ENCODE measurements at regions not wholly inside any gene's neighbourhood (a gene's known extent, or its start where the extent isn't known, plus 50 kb on each side); places are given as distances from the start of the nearest gene placed in this dataset.

DNA sequence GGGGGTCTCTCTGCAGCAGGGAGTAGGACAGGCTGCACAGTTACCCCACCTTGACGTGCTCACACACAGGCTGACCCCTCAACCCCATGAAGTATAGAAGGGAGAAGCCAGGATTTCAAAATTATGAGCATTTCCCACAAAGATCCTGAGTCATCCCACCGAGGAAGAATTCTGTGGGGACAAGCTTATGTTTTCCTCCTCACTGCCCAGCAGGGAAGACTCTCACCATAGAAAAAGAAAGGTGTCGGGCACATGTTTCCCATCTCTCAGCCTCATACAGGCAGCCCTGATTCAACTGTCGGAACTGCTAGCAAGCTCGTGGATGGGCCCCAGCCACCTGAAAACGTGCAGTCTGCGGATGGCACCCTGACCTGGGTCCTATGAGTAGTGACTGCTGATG is 499.7 kb upstream of the MKI67 start:
- no peak for DNase-seq
- no peaks in the 10 kb centered on the region for H3K36me3 ChIP-seq
- ATAC-seq: no peak
- no peaks in the 10 kb centered on the region for H3K4me1 ChIP-seq
- intact Hi-C loops (cut with DNase I): no loop called here
- no peak for TF ChIP-seq POLR2A (IDR thresholded peaks at IDR 0.05)
- TF ChIP-seq, protein P1, sequence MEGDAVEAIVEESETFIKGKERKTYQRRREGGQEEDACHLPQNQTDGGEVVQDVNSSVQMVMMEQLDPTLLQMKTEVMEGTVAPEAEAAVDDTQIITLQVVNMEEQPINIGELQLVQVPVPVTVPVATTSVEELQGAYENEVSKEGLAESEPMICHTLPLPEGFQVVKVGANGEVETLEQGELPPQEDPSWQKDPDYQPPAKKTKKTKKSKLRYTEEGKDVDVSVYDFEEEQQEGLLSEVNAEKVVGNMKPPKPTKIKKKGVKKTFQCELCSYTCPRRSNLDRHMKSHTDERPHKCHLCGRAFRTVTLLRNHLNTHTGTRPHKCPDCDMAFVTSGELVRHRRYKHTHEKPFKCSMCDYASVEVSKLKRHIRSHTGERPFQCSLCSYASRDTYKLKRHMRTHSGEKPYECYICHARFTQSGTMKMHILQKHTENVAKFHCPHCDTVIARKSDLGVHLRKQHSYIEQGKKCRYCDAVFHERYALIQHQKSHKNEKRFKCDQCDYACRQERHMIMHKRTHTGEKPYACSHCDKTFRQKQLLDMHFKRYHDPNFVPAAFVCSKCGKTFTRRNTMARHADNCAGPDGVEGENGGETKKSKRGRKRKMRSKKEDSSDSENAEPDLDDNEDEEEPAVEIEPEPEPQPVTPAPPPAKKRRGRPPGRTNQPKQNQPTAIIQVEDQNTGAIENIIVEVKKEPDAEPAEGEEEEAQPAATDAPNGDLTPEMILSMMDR (IDR thresholded peaks at IDR 0.05): no peak
- H3K9me3 ChIP-seq: no peaks in the 10 kb centered on the region
- H3K27ac ChIP-seq: no peak overlapping the region
- 80% methylated on average over 1 of the region's 7 CpGs for WGBS (ENCODE audit: insufficient coverage, low coverage, low lambda C conversion rate, missing lambda C conversion rate)
- no peaks in the 10 kb centered on the region for H3K27me3 ChIP-seq
- H3K4me3 ChIP-seq: no peak overlapping the region

DNA sequence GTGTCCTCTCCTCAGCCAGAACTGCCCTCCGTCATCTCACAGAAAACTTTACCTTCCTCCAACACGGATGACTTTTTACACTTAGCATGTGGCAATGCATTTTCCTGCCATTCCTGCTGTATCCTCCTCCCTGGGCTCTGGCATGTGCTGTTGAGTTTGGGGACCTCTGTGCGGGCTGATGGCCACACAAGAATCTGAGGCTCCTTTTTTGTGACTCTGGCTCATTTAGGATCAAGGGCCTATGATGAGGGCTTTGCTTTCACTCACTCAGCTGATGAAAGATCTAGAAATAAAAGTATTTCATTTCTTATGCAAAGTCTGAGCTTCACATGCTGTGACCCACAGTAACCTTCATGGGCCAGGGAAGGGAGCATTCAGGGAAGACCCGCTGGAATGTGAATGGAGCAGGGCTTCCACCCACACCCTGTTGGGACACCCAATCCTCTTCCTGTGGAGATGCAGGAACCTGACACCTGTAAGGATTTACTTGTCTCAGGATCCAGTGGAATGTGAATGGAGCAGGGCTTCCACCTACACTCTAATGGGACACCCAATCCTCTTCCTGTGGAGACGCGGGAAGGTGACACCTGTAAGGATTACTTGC is 500.3 kb upstream of the MKI67 start:
- Histone ChIP-seq H3K9me3 (no peaks in the 10 kb centered on the region), H3K4me3 (no peak overlapping the region), H3K4me1 (no peaks in the 10 kb centered on the region), H3K27me3 (no peaks in the 10 kb centered on the region), H3K36me3 (no peaks in the 10 kb centered on the region), H3K27ac (no peak overlapping the region)
- intact Hi-C loops (cut with DNase I): no loop called here
- TF ChIP-seq POLR2A (IDR thresholded peaks at IDR 0.05): no peak
- TF ChIP-seq, protein P1 (IDR thresholded peaks at IDR 0.05): no peak
- no peak for DNase-seq
- 71% methylated on average over 6 of the region's 6 CpGs for WGBS (ENCODE audit: insufficient coverage, low coverage, low lambda C conversion rate, missing lambda C conversion rate)
- no peak for ATAC-seq

DNA sequence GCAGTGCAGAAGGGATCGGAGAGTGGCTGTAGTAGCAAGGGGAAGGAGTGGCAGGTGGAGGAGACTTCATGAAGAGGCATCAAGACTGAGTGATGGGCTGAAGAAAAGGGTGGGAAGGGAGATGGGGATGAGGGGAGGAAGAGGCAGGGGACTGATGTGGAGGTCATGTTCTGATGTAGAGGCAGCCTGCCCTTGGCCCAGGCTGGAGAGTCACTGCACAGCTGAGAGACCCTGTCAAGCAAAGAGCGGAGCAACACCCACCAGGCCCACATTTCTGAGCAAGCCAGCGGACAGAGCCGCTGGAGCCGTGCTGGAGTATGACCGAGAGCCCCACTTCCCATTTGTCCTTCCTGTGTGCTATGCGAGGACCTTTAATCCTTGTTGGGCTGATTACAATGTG is 501.6 kb upstream of the MKI67 start:
- Histone ChIP-seq H3K9me3 (no peaks in the 10 kb centered on the region), H3K27me3 (no peaks in the 10 kb centered on the region), H3K4me1 (no peaks in the 10 kb centered on the region), H3K27ac (no peak overlapping the region), H3K4me3 (no peak overlapping the region), H3K36me3 (no peaks in the 10 kb centered on the region)
- no peak for DNase-seq
- 89% methylated on average over 5 of the region's 7 CpGs for WGBS (ENCODE audit: insufficient coverage, low coverage, low lambda C conversion rate, missing lambda C conversion rate)
- no peak for ATAC-seq
- intact Hi-C loops (cut with DNase I): no loop called here
- TF ChIP-seq POLR2A (IDR thresholded peaks at IDR 0.05): no peak
- TF ChIP-seq, protein P1 (IDR thresholded peaks at IDR 0.05): no peak

DNA sequence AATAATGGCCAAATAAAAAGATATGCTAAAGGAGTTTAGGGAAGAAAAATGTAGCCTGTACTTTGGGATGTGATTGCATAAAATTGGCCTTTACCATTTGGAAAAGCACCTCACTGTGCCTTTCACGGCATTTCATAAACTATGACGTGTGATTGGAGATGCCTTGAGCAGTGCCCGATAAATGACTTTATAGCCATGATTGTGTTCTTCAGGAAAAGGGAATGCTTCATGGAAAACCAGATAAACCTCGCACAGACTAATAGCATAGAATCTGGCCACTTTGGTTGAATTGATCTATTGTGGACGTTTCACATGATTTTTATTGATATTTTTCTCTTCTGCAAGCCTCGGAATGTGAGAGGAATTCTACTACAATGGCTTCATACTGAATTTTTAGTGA is 502.0 kb upstream of the MKI67 start:
- Histone ChIP-seq H3K36me3 (no peaks in the 10 kb centered on the region), H3K27ac (no peak overlapping the region), H3K27me3 (no peaks in the 10 kb centered on the region), H3K4me3 (no peak overlapping the region), H3K9me3 (no peaks in the 10 kb centered on the region), H3K4me1 (no peaks in the 10 kb centered on the region)
- DNase-seq (no peak), ATAC-seq (no peak)
- TF ChIP-seq POLR2A (IDR thresholded peaks at IDR 0.05): no peak
- TF ChIP-seq, protein P1 (IDR thresholded peaks at IDR 0.05): no peak
- WGBS (ENCODE audit: insufficient coverage, low coverage, low lambda C conversion rate, missing lambda C conversion rate): 56% methylated on average over 6 of the region's 6 CpGs
- intact Hi-C loops (cut with DNase I): no loop called here
